HG03575 (cell line): ENCODE measurements at regions not wholly inside any gene's neighbourhood (a gene's known extent, or its start where the extent isn't known, plus 50 kb on each side); places are given as distances from the start of the nearest gene placed in this dataset.

Source experiments
- ATAC-seq: cut with Tn5 transposase; IDR thresholded peaks from one replicate; pipeline ENCODE4 v1.9.1; 2021; ENCODE audit not compliant: unreplicated experiment, insufficient number of reproducible peaks, low FRiP score; ENCODE audit errors: extremely low read depth

- no peak for ATAC-seq
Measured at GRCh38 chr5:105529851-105530250, 1967.3 kb upstream of the NUDT12 start.

GRCh38 chr5:105508519-105508918, 1945.9 kb upstream of the NUDT12 start:
- ATAC-seq = no peak

DNA sequence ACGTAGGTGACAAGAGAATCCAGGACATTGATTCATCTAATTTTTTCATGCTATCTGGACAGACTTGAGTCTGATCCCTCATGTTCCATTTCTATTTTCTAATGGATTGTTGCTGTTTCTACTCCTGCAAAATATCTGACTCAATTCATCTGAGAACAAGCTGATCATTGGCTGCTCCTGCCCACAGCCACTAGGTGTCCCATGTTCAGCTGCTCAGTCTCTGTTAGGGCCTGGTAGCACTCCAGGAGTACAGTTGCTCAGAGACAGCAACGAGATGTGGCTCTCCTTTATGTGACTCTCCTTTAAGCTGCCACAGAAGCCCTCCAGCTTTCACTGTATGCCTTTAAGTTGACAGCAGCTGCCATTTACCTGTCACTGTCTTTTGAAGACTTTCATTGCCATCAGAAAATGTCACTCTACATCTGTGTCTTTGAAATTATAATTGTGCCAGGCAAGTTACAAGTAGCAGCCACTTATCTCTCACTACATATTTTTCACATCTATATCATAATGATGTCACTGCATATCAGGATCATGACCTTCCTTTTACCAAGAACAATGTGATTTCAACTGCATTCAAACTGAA, 1944.2 kb upstream of the NUDT12 start:
- no peak for ATAC-seq

GRCh38 chr5:105503950-105504349, 1941.4 kb upstream of the NUDT12 start:
- no peak for ATAC-seq

DNA sequence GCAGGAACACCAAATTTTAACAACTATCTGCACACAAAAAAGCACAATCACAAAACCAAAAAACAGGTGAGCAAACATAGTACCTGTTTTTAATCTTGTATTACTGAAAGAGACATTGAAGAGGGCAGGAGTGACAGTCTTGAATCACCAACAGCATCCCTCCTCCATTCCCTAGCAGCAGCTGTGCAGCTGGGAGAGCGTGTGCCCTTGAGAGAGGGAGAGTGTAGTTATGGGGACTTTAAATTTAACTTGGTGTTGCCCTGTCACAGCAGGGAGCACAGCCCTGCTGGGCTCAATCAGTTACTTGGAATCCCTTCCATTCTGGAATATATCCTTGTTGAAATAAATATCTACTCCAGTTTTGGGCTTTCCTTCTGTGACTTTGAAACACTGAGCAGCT, 1938.7 kb upstream of the NUDT12 start:
- no peak for ATAC-seq

- no peak for ATAC-seq
Measured at GRCh38 chr5:105475401-105475800, 1912.8 kb upstream of the NUDT12 start.

- no peak for ATAC-seq
Measured at GRCh38 chr5:105462377-105462776, 1899.8 kb upstream of the NUDT12 start.

- ATAC-seq = no peak
Measured at GRCh38 chr5:105460721-105461120, 1898.1 kb upstream of the NUDT12 start.

DNA sequence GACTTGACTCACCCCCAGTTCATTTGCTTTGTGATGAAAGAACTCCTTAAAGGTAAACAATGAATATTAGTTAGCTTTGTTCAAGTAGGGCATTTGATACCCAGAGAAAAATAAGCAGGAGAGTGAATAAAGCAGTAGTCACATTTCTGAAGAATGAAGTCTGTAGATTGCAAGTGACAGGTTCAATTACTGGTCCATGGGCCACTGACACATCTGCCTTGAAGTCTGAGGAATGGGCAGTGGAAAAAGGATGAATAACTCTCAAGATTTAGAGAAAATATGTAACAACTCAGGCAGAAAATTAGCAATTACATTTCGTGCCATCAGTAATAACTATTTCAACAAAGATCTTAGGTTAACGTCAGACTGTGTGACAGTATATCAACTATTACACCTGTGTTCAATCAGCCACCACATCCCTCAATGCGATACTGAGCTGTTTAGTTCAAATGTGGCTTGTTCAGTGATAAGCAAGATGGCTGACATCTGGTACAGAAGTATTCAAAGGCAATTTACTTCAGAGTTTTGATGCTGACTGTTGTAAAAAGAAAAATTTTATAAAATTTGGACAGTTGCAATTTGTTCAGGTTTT, 1890.7 kb upstream of the NUDT12 start:
- no peak for ATAC-seq

DNA sequence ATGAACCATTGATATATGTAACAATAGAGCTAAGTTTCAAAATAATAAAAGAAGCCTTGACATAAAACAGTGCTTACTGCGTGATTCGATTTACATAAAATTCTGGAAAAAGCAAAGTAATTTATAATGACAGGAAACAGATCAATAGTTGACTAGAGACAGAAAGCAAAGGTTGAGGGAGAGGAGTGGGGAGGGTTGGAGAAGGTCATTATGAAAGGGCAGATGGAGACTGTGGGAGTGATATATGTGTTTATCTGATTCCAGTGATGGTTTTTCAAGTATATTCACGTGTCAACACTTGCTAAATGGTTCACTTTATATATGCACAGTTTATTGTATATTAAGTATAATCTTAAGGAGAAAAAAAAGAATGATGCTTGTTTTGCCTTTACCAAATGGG, 1885.7 kb upstream of the NUDT12 start:
- ATAC-seq = no peak

GRCh38 chr5:105430516-105430915, 1867.9 kb upstream of the NUDT12 start:
- no peak for ATAC-seq

GRCh38 chr5:105428451-105429380, 1866.1 kb upstream of the NUDT12 start:
- no peak for ATAC-seq

DNA sequence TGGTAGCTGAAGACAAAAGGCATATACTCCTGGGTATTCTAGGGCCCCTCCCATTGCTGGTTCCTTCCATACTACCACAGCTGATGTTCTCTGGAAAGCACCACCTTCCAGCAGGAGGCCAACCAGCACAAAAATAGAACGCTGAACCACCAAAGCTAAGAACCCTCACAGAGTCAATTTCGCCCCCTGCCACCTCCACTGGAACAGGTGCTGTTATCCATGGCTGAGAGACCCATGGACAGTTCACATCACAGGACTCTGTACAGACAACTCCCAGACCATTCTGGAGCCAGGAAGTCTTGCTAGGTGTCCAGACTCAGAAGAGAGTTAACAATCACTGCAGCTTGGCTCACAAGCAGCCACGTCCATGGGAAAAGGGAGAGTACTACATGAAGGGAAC, 1851.5 kb upstream of the NUDT12 start:
- ATAC-seq = no peak

GRCh38 chr5:105413406-105413990, 1850.9 kb upstream of the NUDT12 start:
- ATAC-seq = no peak

- ATAC-seq = no peak
Measured at GRCh38 chr5:105409695-105410094, 1847.1 kb upstream of the NUDT12 start.

GRCh38 chr5:105407200-105407599, 1844.6 kb upstream of the NUDT12 start:
- no peak for ATAC-seq

DNA sequence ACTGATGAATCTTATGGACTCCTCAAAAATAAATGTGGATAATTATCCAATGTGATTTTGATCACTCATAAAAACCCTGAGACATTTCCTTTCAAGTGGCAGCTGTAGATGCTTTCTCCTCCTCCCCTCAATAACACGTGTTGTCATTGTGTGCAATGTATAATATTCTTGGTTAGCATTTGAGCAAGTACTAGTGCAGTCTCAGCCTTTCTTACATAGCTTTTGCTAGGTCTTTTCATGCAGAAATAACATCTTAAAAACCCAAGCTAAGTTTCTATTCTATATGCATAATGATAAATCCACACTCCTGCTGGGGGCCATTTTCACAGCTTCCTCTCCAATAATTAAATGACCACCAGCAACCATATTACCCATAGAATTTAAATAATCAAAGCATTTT, 1835.2 kb upstream of the NUDT12 start:
- ATAC-seq = no peak

DNA sequence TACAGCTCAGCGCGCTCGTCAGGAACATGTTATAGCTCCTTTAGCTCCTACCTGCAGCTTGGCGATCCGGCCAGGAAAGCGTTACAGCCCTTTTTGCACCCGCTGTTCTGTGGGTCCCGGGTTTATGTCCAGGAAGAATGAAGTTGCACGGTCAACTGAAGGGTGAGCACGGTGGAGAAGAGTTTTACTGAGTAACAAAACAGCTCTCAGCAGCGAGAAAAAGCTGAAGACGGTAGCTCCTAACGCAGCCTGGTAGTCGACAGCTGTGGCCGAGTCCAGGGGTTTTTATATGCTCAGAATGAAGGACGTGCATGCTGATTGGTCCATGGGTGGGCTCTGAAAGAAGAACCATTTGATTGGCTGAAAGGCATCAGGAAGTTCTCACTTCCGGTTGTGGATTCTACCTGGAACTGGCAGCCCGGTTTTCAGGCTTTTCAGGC, 1830.1 kb upstream of the NUDT12 start:
- ATAC-seq = no peak

- no peak for ATAC-seq
Measured at GRCh38 chr5:105392122-105392709, 1829.6 kb upstream of the NUDT12 start.
